WI38 (cell line): ENCODE measurements at regions not wholly inside any gene's neighbourhood (a gene's known extent, or its start where the extent isn't known, plus 50 kb on each side); places are given as distances from the start of the nearest gene placed in this dataset.

Experiments
- H3K4me3 ChIP-seq: 2 replicates; pipeline ENCODE4 v1.5.1; 2011; ENCODE audit warnings: low read depth, mild to moderate bottlenecking, control low read depth, low read length
- TF ChIP-seq, protein P1 (sequence below): IDR thresholded peaks from 2 replicates; pipeline ENCODE4 v1.5.1; 2012; ENCODE audit warnings: low read depth, mild to moderate bottlenecking, control low read depth, low read length

DNA sequence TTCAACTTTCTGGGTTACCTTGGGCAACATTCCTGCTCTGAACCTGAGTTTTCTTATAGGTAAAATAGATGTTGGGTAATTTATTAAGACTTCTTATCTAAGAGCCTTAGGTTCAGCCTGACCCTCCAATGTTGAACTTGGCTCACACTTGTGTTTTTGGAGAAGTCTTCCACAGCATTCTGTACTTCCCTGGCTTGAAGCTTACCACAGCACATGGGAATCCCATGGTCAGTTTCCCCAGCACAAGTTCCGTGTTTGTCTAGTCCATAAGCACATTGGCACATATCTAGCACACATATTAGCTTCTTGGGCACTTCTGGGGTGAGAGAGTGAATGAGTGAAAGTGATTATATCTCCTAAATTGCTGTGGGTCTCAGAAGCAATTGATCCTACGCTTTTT lies 782.5 kb upstream of the HS6ST1 start:
- TF ChIP-seq, protein P1, sequence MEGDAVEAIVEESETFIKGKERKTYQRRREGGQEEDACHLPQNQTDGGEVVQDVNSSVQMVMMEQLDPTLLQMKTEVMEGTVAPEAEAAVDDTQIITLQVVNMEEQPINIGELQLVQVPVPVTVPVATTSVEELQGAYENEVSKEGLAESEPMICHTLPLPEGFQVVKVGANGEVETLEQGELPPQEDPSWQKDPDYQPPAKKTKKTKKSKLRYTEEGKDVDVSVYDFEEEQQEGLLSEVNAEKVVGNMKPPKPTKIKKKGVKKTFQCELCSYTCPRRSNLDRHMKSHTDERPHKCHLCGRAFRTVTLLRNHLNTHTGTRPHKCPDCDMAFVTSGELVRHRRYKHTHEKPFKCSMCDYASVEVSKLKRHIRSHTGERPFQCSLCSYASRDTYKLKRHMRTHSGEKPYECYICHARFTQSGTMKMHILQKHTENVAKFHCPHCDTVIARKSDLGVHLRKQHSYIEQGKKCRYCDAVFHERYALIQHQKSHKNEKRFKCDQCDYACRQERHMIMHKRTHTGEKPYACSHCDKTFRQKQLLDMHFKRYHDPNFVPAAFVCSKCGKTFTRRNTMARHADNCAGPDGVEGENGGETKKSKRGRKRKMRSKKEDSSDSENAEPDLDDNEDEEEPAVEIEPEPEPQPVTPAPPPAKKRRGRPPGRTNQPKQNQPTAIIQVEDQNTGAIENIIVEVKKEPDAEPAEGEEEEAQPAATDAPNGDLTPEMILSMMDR: no peak

DNA sequence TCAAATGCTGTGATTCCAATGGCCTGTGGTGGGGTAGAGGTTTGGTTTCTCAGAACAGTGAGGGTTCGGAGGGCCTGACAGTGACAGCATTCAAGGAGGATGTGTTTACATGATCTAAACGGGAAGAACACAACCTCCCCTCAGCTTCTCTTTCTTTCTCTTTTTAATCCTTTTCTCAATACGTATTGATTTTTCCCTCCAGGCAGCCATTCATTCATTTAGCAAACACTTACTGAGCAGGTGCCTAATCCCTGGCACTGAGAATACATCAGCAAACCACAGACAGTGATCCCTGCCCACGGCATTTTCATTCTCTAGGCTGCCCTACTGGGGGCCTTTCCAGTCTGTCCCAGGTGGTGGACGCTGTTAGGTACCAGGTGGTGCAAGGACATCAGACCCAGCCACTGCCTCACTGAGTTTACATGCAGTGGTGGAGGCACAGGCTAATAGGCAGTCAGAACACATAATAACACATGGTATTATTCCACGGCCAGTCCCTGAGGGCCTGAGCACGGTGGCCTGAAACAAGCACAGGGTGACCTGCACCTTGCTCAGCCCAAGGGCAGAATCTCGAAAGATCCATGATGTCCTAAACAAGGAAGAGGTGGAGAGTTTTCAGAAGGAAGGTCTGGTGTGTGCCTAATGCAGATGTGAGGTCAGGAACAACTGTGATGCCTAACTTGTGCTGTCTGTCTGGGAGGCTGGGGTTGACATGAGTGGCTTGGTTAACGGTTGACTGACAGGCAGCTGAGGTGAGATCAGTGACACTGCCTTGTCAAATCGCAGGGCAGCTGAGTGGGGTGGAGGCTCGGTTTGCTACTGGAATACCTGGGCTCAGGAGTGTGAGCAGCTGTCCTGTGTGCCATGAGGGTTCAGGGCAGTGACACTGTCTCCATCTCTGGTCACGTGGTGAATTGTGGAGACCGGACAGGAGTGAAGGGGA lies 785.5 kb upstream of the HS6ST1 start:
- TF ChIP-seq, protein P1: no peak
- H3K4me3 ChIP-seq: no peak overlapping the region

More for the DNA sequence above, 782.5 kb upstream of the HS6ST1 start:
- H3K4me3 ChIP-seq: no peak overlapping the region

GRCh38 chr2:129112181-129112580 lies 793.5 kb upstream of the HS6ST1 start:
- TF ChIP-seq, protein P1: no peak

DNA sequence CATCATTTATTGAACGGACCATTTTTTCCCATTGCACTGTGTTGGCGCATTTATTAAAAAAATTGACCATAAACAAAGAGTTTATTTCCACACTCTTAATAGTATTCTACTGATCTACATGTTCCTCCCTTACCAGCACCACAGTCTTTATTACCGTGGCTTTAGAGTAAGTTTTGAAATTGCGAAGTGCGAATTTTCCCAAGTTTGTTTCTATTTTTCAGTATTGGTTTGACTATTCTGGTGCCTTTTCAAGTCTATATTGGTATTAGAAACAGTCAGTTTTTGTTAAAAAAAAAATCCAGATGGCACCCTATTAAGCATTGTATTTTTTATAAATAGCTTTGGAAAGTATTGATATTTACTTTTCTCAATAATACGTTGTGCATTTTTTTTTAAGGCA lies 795.1 kb upstream of the HS6ST1 start:
- TF ChIP-seq, protein P1: no peak
- no peak overlapping the region for H3K4me3 ChIP-seq

More at GRCh38 chr2:129112181-129112580, 793.5 kb upstream of the HS6ST1 start:
- no peak overlapping the region for H3K4me3 ChIP-seq

DNA sequence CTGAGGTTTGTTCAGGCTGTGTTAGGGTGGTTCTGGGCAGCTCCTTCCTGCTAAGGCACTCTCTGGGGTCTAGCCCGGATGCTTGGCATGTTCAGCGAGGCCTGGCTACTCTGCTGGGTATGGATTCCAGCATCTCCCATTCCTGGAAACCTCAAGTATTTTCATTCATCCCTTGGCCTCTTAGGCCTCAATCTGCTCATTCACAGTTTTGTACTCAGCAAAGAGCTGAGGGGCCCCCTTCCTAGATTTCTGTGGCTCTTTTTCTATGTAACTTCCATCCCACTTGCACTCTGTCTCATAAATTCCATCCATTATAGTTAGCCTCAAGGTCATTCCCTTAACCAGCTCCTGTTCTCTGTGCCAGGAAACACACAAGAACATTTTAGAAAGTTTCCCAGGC lies 798.8 kb upstream of the HS6ST1 start:
- H3K4me3 ChIP-seq: no peak overlapping the region
- TF ChIP-seq, protein P1: no peak

GRCh38 chr2:129118296-129118695 lies 799.6 kb upstream of the HS6ST1 start:
- no peak overlapping the region for H3K4me3 ChIP-seq
- TF ChIP-seq, protein P1: no peak

GRCh38 chr2:129129087-129129486 lies 810.4 kb upstream of the HS6ST1 start:
- H3K4me3 ChIP-seq: no peak overlapping the region
- TF ChIP-seq, protein P1: no peak
